ENCODE measurements at regions not wholly inside any gene's neighbourhood (a gene's known extent, or its start where the extent isn't known, plus 50 kb on each side); places are given as distances from the start of the nearest gene placed in this dataset.

- no peak for DNase-seq
Observed at GRCh38 chr9:134251296-134252069, 74.8 kb upstream of the RXRA start.

DNA sequence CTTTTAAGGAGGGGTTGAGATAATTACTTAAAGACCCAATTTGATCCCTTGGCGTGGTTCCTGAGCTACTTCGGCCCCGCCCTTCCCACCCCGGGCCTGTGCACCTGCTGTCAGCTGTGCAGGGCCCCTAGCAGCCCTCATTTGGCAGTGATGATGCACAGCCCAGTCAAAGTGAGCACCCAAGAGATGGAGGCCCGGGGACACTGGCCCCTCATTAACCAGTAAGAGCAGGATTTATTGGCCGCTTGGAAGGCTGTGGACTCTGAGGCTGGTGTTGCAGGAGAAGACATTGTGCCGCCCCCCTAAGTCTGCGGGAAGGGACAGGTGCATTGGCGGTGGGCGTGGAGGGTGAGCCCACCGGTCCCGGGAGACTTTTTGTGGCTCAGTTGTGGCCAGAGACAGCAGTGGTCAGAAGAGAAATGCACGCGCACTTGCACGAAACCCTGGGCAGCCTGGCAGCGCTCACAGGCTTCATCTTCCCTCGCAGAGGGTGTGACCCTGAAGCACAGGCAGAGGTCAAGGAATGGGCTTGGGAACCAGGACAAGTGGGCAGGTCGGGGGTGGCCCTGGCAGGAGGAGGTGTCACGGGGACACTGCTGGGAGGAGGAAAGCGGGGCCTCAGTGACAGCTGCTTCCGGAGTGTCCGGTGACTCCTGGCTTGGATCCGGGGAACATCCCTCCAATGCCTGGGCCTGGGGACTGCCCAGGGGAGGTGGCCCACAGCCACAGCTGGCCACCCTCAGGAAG, 74.0 kb upstream of the RXRA start:
- DNase-seq, result peak; percentile 9 to 57

- no peak for DNase-seq
Observed at GRCh38 chr9:134253606-134254205, 72.5 kb upstream of the RXRA start.

- DNase-seq, result no peak
Observed at GRCh38 chr9:134258332-134258731, 67.9 kb upstream of the RXRA start.

DNA sequence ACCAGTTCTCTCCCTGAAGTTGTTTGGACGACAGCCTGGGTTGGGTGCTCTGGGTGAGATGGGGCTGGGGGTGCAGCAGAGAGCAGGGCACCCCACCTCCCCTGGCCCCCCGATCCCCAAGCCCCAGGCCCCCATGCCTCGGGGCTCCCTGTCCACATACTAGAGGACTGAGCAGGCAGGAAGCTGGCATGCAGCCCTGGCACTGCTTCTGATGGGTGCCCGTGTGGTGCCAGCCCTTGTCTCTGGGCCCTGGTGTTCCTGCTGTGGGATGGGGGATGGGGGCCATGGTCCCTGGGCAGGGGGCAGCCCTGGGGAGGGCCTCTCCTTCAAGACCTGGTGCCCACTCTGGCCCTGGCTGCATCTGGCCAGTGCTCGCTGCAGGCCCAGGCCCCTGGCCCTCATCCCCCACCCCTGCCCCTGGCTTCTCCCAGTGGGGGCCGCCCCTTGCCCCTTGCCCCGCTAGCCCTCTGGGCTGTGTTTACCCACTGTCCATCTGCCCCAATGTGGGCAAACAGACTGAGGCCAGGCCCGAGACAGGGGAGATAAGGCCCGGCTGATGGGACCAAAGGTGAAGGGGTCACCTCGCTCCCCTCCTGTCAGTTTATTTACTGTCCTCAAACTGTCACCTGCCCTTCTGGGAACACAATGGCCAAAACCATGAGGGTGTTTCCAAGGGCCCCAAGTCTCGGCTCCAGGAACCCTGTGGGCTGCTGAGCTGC, 67.3 kb upstream of the RXRA start:
- DNase-seq, result no peak

DNA sequence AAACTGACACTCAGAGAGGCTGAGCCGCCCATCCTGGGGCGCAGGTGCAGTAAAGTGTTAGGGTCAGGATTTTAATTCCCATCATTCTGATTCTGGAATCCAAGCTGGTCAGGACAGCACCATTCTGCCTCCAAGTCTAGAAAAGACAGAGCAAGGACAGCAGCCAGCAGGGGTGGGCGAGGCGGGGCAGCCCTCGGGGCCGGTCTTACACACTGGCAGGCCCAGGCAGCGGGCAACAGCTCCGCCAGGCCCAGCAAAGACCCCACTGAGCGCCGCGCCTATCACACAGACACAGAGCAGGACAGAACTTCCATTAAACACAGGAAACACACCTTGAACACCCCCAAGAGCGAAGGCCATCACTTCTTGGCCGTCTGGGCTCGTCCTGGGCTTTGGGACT, 66.5 kb upstream of the RXRA start:
- no peak for DNase-seq

- no peak for DNase-seq
Observed at GRCh38 chr9:134260801-134261200, 65.5 kb upstream of the RXRA start.

- DNase-seq, result no peak
Observed at GRCh38 chr9:134262035-134262434, 64.2 kb upstream of the RXRA start.

DNA sequence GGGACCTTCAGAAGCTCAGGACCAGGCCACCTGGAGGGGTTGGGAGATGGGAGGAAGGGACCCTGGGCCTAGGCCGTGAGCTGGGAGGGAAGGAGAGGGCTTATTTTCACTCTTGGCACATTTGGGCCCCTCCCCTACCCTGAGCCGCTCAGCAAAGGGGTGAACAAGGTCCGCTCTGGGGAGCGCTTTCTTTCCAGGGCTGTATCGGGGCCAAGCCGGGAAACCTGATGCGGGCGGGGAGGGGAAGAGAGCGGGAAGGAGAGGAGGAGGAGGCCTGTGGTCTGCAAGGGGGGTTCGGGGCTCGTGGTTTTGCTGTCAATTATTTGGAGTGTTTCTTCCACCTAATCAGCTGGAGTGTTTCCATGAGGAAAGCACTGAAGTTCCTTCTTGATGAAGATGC, 62.7 kb upstream of the RXRA start:
- no peak for DNase-seq

DNA sequence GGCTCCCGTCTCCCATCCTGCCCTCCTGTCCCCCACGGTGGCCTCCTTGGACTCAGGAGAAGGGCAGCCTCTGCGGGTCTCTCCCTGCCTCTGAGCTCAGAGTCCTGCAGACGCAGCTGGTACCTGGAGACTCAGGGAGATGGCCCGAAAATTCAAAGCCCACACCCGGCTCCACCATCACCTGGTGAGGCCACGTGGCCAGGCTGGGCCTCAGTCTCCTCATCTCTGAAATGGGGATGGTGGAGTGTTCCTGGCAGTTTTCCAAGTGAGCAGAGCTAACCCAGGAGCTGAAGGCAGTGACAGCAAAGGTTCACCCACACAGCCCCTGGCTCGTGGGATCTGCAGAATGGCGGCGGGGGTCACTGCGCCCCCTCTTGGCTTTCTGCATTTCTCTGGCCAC, 62.1 kb upstream of the RXRA start:
- DNase-seq, result no peak

GRCh38 chr9:134265078-134265477, 61.2 kb upstream of the RXRA start:
- DNase-seq, result no peak

DNA sequence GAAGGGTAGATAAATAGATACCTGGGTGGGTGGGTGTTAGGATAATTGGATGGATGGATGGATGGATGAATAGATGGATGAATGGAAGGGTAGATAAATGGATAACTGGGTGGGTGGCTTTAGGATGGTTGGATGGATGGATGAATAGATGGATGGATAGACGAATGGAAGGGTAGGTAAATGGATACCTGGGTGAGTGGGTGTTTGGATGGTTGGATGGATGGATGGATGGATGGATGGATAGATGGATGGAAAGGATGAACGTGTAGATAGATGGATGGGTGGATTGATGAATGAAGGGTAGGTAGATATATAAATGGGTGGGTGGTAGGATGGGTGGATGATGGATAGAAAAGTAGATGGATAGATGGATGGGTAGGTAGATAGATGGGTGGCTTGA, 59.8 kb upstream of the RXRA start:
- no peak for DNase-seq

- DNase-seq, result no peak
Observed at GRCh38 chr9:134267305-134267880, 58.9 kb upstream of the RXRA start.

GRCh38 chr9:134267881-134268724, 58.2 kb upstream of the RXRA start:
- DNase-seq, result no peak

- DNase-seq, result no peak
Observed at GRCh38 chr9:134268747-134269146, 57.5 kb upstream of the RXRA start.

DNA sequence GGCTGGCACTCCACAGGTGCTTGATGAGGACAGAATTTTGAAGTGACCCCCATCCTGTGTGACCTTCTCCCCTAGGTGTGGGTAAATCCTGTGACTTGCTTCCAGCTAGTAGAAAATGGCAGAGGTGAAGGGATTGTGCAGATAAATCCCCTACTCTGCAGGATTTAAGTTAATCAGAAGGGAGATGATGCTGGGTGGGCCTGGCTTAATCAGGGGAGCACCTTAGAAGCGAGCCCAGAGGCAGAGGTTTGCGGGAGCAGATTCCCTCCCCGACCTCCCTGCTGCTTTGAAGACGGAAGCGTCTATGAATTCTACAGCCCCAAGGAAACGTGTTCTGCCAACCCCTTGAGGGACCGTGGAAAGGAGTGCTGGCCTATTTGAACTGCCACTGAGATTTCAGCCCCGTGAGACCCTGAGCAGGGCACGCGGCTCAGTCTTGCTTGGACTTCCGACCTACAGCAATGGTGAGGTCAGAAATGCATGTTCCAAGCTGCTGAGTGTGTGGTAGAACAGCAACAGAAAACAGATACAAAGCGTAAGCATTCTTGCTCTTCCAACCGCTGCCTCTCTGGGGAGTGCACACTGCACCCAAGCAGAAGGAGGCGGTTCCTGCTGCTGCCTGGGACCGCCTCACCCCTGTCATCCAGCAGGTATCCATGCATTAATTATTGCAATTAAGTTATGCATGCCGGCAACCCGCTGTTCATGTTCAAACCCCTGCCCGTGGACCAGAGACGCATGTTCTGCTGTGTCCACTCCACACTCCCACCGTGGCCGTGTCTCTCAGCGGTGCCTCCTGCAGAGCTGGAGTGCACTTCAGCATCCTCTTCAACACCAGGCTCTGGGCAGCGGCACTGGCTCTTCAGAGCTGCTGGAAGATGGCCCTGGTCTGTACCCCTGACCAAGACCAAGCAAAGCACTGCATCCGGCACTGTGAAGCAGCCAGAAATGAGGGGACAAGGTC, 54.6 kb upstream of the RXRA start:
- no peak for DNase-seq

GRCh38 chr9:134272302-134273023, 53.8 kb upstream of the RXRA start:
- DNase-seq, result no peak

DNA sequence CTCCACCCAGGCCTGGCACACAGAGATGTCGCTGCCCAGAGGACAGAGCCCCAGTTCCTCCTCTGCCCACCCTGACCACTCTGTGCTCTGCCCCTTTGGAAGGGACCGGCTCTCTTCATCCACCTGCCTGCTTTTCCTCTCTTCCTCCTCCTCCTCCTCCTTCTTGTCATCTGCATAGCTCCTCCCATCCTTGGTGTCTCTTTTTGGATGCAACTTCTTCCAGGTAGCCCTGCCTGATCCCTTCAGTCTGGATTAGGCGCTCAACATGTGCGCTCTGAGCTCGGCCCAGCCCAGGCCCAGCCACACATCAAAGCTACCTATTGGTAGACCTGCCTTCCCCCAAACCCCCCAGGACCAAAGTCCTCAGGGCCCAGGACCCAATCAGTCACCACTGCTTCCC, 52.6 kb upstream of the RXRA start:
- DNase-seq, result no peak

DNA sequence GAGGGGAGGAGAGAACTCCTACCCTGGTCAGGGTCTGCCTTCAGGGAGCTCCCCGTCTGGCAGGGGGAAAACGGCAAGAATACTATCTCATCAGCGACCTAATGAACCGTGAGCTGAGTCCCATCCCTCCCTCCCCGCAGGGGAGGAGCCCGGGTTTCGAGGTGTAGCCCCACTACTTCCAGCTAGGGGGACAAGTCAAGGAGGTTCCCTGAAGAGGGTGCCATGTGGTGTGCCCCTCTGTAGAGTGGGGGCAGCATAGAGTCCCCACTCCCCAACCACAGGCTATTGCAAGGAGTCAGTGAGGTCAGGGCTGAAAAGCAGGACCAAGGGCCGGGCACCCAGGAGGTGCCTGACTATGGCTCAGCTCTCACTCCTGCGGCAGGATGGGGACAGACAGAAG, 50.9 kb upstream of the RXRA start:
- DNase-seq, result no peak
